HepG2 (cell line): ENCODE measurements at regions not wholly inside any gene's neighbourhood (a gene's known extent, or its start where the extent isn't known, plus 50 kb on each side); places are given as distances from the start of the nearest gene placed in this dataset.

Source experiments
- ATAC-seq: fragments of 200-7000 bp; cut with Tn5 transposase; 3 replicates; pipeline ENCODE4 v1.9.1; 2020; ENCODE audit warnings: mild to moderate bottlenecking, moderate library complexity
- BruUV-seq: library from RNA; stranded (reverse); fragments of 400-500 nt; replicated peaks from 2 replicates; lab custom pipeline; 2021; lab: Mats Ljungman, UMichigan
- CTCF ChIA-PET: fragments of 300-600 bp; formaldehyde crosslinking; extraction: SDS; loops from one replicate; lab custom pipeline; 2021; ENCODE audit warnings: low total read pairs, inconsistent platforms, low intra/inter-chr PET ratio; lab: Yijun Ruan, JAX
- POLR2A ChIA-PET: fragments of 350-600 bp; sonication (Branson Sonifier 250); formaldehyde crosslinking; loops from one replicate; lab custom pipeline; 2020; ENCODE audit warnings: antibody characterized with exemption, inconsistent platforms; lab: Yijun Ruan, JAX
- DNase-seq: peaks from one replicate; pipeline ENCODE4 v3.0.0-alpha.2; 2015; ENCODE audit warnings: low spot score
- FAIRE-seq: peaks from 3 replicates; lab custom pipeline; 2011; peaks lifted over from hg19 to GRCh38; lab: Jason Lieb, UNC
- H2AFZ ChIP-seq: one replicate; pipeline ENCODE4 v1.6.1; 2011; ENCODE audit warnings: low read length, inconsistent platforms
- H3K27ac ChIP-seq: fragments of 300-600 bp; 3 replicates; pipeline ENCODE4 v1.8.0; 2011; ENCODE audit warnings: mixed run types, mild to moderate bottlenecking, mixed read lengths, low read length, inconsistent platforms; ENCODE audit not compliant: insufficient read depth; ENCODE audit errors: extremely low read length
- H3K27me3 ChIP-seq, 2 experiments: fragments of 200-600 bp in 1 of 2; 2 replicates in 1 of 2; 3 replicates in 1 of 2; pipeline versions ENCODE4 v1.6.0 to v1.8.0; 2011; ENCODE audit warnings: low read length in 2 of 2, mild to moderate bottlenecking in 2 of 2, moderate library complexity in 2 of 2, inconsistent platforms in 1 of 2; ENCODE audit not compliant: insufficient read depth in 2 of 2, control insufficient read depth in 1 of 2
- H3K36me3 ChIP-seq, 2 experiments: fragments of 200-600 bp in 1 of 2; replicated peaks in 1 of 2; 2 replicates in 1 of 2; 3 replicates in 1 of 2; pipeline versions ENCODE4 v1.5.1 to v1.8.0; 2011; ENCODE audit warnings: low read length in 2 of 2, inconsistent platforms in 1 of 2; ENCODE audit not compliant: insufficient read depth in 2 of 2, control insufficient read depth in 1 of 2
- H3K4me1 ChIP-seq: 2 replicates; pipeline ENCODE4 v1.5.1; 2012; ENCODE audit warnings: low read length, inconsistent platforms; ENCODE audit not compliant: insufficient read depth
- H3K4me2 ChIP-seq: 2 replicates; pipeline ENCODE4 v1.6.0; 2011; ENCODE audit warnings: low read depth, low read length, inconsistent platforms
- H3K4me3 ChIP-seq, 3 experiments: fragments of 200-600 bp in 1 of 3; sonication (generic), shearing (Covaris generic) in 1 of 3; replicated peaks in 1 of 3; 2 replicates each; pipeline ENCODE4 v1.5.1; 2011 to 2016; ENCODE audit warnings: low read length in 3 of 3, inconsistent platforms in 2 of 3, low read depth in 2 of 3, mild to moderate bottlenecking in 2 of 3, control low read depth in 1 of 3, mixed read lengths in 1 of 3; ENCODE audit not compliant: insufficient read depth in 1 of 3
- H3K79me2 ChIP-seq: one replicate; pipeline ENCODE4 v1.6.1; 2011; ENCODE audit warnings: low read length, inconsistent platforms; ENCODE audit not compliant: insufficient read depth
- H3K9ac ChIP-seq: 2 replicates; pipeline ENCODE4 v1.6.0; 2011; ENCODE audit warnings: mild to moderate bottlenecking, low read depth, low read length, inconsistent platforms; ENCODE audit not compliant: insufficient read depth
- H3K9me3 ChIP-seq: 2 replicates; pipeline ENCODE4 v1.5.1; 2012; ENCODE audit warnings: mild to moderate bottlenecking, low read length
- H4K20me1 ChIP-seq: 2 replicates; pipeline ENCODE4 v1.6.0; 2011; ENCODE audit warnings: inconsistent platforms, mild to moderate bottlenecking, low read length, moderate library complexity; ENCODE audit not compliant: insufficient read depth
- AGO2 ChIP-seq: fragments of 200-400 bp; formaldehyde crosslinking; optimal IDR thresholded peaks from 2 replicates; pipeline ENCODE3; 2017; ENCODE audit warnings: mild to moderate bottlenecking, low read depth, low read length, moderate library complexity
- CBX1 ChIP-seq: IDR thresholded peaks from one replicate; pipeline ENCODE4 v1.6.1; 2016; ENCODE audit warnings: antibody characterized with exemption, low read depth
- GZF1 ChIP-seq: sonication (generic); formaldehyde crosslinking; IDR thresholded peaks from 2 replicates; pipeline ENCODE4 v1.5.1; 2020; ENCODE audit warnings: mild to moderate bottlenecking, missing genetic modification reagents
- IKZF1 ChIP-seq: fragments of 450-650 bp; IDR thresholded peaks from 2 replicates; pipeline ENCODE4 v1.7.1; 2016
- MBNL3 ChIP-seq: fragments of 250-450 bp; sonication (Bioruptor Pico); conservative IDR thresholded peaks from 2 replicates; pipeline ENCODE4 v1.8.0; 2022; ENCODE audit warnings: mild to moderate bottlenecking, inconsistent platforms
- REXO4 ChIP-seq: sonication (generic); formaldehyde crosslinking; IDR thresholded peaks from 2 replicates; pipeline ENCODE4 v1.8.0; 2022; ENCODE audit warnings: missing genetic modification reagents, mild to moderate bottlenecking, borderline replicate concordance
- SOX13 ChIP-seq, 3 experiments: fragments of 450-650 bp in 1 of 3; sonication (generic) in 1 of 3; formaldehyde crosslinking in 1 of 3; IDR thresholded peaks in 2 of 3; conservative IDR thresholded peaks in 1 of 3; 2 replicates each; pipeline versions ENCODE4 v1.5.0 to v1.6.1; 2016 to 2020; ENCODE audit warnings: antibody characterized with exemption in 1 of 3, mild to moderate bottlenecking in 1 of 3, missing compliant biosample characterization in 1 of 3, missing genetic modification reagents in 1 of 3, moderate library complexity in 1 of 3
- THYN1 ChIP-seq: sonication (generic); formaldehyde crosslinking; IDR thresholded peaks from 2 replicates; pipeline ENCODE4 v1.8.1; 2023; ENCODE audit warnings: low read depth, mild to moderate bottlenecking, moderate library complexity, missing genetic modification reagents, borderline replicate concordance
- ZNF260 ChIP-seq: sonication (generic); formaldehyde crosslinking; IDR thresholded peaks from 2 replicates; pipeline ENCODE4 v1.4.0; 2020; ENCODE audit warnings: missing genetic modification reagents, low read depth, mild to moderate bottlenecking, borderline replicate concordance
- ZNF30 ChIP-seq: sonication (generic); formaldehyde crosslinking; IDR thresholded peaks from 2 replicates; pipeline ENCODE4 v1.5.0; 2020; ENCODE audit warnings: mild to moderate bottlenecking, missing genetic modification reagents
- ZNF644 ChIP-seq: IDR thresholded peaks from 2 replicates; pipeline ENCODE4 v1.6.1; 2016; ENCODE audit warnings: low read depth
- ZNF788 ChIP-seq: sonication (generic); formaldehyde crosslinking; IDR thresholded peaks from 2 replicates; pipeline ENCODE4 v1.5.0; 2020; ENCODE audit warnings: mild to moderate bottlenecking, missing genetic modification reagents, borderline replicate concordance
- WGBS: methylation state at CpG from one replicate; pipeline ENCODE4 v1.1.6; 2017; ENCODE audit warnings: low lambda C conversion rate; 5-methylcytosine and 5-hydroxymethylcytosine counted together
- in situ Hi-C: cut with HindIII; loops from 2 replicates; pipeline ENCODE4 v1.10.0; 2017; ENCODE audit warnings: low pct_unique_long_range_greater_than_20kb; ENCODE audit not compliant: extremely low pct_ligation_motif_present
- intact Hi-C: fragments of 100-400 bp; cut with micrococcal nuclease; formaldehyde crosslinking; loops from one replicate; pipeline ENCODE4 v1.10.0; 2022; ENCODE audit not compliant: unreplicated experiment
- TF ChIP-seq, protein P1 (sequence below): sonication (generic); formaldehyde crosslinking; IDR thresholded peaks from 2 replicates; pipeline ENCODE4 v1.8.1; 2023; ENCODE audit warnings: missing genetic modification reagents, inconsistent platforms, borderline replicate concordance
- TF ChIP-seq, protein P2 (sequence below): sonication (generic); formaldehyde crosslinking; IDR thresholded peaks from 2 replicates; pipeline ENCODE4 v1.8.1; 2023; ENCODE audit warnings: mild to moderate bottlenecking, missing genetic modification reagents, borderline replicate concordance
- TF ChIP-seq, protein P3 (sequence below): sonication (generic); formaldehyde crosslinking; IDR thresholded peaks from 2 replicates; pipeline ENCODE4 v1.5.1; 2020; ENCODE audit warnings: mild to moderate bottlenecking, missing genetic modification reagents

DNA sequence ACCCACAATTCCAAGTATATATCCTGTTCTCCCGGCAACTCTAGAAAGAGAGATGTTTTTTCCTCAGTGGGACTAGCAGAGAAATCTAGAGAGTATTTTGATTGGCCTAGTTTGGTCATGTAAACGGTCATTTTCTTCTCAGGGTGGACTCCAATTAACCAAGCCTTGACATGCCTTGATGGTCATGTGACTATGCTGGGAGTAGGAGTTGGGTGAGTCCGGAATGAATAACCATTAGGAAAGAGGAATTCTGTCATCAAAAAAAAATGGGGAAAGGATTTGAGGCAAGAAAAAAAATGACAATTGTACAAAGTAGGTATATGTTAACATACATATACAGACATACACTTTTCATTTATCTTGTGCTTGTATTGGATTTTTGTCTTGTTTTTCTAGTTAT lies 248.2 kb upstream of the CDH20 start:
- no peak overlapping the region for H3K27ac ChIP-seq
- in situ Hi-C loops (no loop called here), intact Hi-C loops (loop anchor here (5.0 kb wide), 2 partner anchors 352 to 1363 kb away; no protein-coding TSS in a partner anchor)
- H2AFZ ChIP-seq, result no peak overlapping the region
- no peaks in the 10 kb centered on the region for H3K4me1 ChIP-seq
- no TSS peak for BruUV-seq
- H4K20me1 ChIP-seq, result no peaks in the 10 kb centered on the region
- H3K36me3 ChIP-seq, result no peaks in the 10 kb centered on the region
- TF ChIP-seq, protein P1, sequence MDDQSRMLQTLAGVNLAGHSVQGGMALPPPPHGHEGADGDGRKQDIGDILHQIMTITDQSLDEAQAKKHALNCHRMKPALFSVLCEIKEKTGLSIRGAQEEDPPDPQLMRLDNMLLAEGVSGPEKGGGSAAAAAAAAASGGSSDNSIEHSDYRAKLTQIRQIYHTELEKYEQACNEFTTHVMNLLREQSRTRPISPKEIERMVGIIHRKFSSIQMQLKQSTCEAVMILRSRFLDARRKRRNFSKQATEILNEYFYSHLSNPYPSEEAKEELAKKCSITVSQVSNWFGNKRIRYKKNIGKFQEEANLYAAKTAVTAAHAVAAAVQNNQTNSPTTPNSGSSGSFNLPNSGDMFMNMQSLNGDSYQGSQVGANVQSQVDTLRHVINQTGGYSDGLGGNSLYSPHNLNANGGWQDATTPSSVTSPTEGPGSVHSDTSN (CRISPR knock-in tag), result no peak
- TF ChIP-seq SOX13 (IDR thresholded peaks at IDR 0.05), result no peak
- TF ChIP-seq SOX13 (CRISPR knock-in tag; conservative IDR thresholded peaks at IDR 0.05 in 1 of 2, IDR thresholded peaks at IDR 0.05 in 1 of 2), result no peak
- TF ChIP-seq AGO2, result no peak
- 0% methylated on average over 3 of the region's 3 CpGs for WGBS
- no peaks in the 10 kb centered on the region for H3K27me3 ChIP-seq
- DNase-seq, result no peak
- H3K4me3 ChIP-seq, result no peak overlapping the region
- FAIRE-seq, result no peak
- H3K9ac ChIP-seq, result no peak overlapping the region
- H3K9me3 ChIP-seq, result no peaks in the 10 kb centered on the region
- H3K79me2 ChIP-seq, result no peaks in the 10 kb centered on the region
- ChIA-PET CTCF (no interaction called here), POLR2A (no interaction called here)
- ATAC-seq, result no peak
- no peak overlapping the region for H3K4me2 ChIP-seq

DNA sequence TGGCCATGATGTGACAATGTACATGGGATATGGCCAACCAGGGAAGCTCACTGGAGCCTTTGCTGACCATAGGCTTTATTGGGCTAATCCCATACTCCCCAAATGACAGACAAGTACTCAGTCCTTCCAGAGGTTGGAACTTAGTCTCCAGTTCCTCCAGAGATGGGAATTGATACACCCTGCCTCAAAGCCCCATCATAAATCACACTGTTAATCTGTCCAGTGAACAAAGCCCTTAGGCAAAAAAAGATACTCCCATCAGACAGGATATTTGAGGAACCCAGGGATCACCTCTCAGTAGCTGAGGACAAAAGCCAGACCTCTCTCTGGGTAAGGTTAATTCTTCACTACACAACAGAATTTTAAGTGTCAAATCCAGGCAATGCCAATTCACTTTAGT lies 247.5 kb upstream of the CDH20 start:
- no peaks in the 10 kb centered on the region for H3K79me2 ChIP-seq
- no peak for FAIRE-seq
- no peaks in the 10 kb centered on the region for H3K9me3 ChIP-seq
- no peak for DNase-seq
- no peak overlapping the region for H3K4me2 ChIP-seq
- in situ Hi-C loops, result no loop called here
- intact Hi-C loops, result loop anchor here (5.0 kb wide), 2 partner anchors 352 to 1363 kb away; no protein-coding TSS in a partner anchor
- H3K4me3 ChIP-seq, result no peak overlapping the region
- H2AFZ ChIP-seq, result no peak overlapping the region
- no peak overlapping the region for H3K9ac ChIP-seq
- H4K20me1 ChIP-seq, result no peaks in the 10 kb centered on the region
- H3K27ac ChIP-seq, result no peak overlapping the region
- ATAC-seq, result no peak
- H3K36me3 ChIP-seq, result no peaks in the 10 kb centered on the region
- no peaks in the 10 kb centered on the region for H3K4me1 ChIP-seq
- no TSS peak for BruUV-seq
- CTCF ChIA-PET, result no interaction called here
- no peaks in the 10 kb centered on the region for H3K27me3 ChIP-seq
- POLR2A ChIA-PET, result no interaction called here
- TF ChIP-seq ZNF30 (CRISPR knock-in tag), result no peak
- TF ChIP-seq REXO4 (CRISPR knock-in tag), result no peak
- no peak for TF ChIP-seq ZNF788
- TF ChIP-seq, protein P2, sequence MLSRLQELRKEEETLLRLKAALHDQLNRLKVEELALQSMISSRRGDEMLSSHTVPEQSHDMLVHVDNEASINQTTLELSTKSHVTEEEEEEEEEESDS (CRISPR knock-in tag), result no peak
- no peak for TF ChIP-seq THYN1 (CRISPR knock-in tag)
- no peak for TF ChIP-seq ZNF644 (CRISPR knock-in tag)
- TF ChIP-seq GZF1, result no peak
- no peak for TF ChIP-seq MBNL3 (CRISPR knock-in tag)
- TF ChIP-seq, protein P3, sequence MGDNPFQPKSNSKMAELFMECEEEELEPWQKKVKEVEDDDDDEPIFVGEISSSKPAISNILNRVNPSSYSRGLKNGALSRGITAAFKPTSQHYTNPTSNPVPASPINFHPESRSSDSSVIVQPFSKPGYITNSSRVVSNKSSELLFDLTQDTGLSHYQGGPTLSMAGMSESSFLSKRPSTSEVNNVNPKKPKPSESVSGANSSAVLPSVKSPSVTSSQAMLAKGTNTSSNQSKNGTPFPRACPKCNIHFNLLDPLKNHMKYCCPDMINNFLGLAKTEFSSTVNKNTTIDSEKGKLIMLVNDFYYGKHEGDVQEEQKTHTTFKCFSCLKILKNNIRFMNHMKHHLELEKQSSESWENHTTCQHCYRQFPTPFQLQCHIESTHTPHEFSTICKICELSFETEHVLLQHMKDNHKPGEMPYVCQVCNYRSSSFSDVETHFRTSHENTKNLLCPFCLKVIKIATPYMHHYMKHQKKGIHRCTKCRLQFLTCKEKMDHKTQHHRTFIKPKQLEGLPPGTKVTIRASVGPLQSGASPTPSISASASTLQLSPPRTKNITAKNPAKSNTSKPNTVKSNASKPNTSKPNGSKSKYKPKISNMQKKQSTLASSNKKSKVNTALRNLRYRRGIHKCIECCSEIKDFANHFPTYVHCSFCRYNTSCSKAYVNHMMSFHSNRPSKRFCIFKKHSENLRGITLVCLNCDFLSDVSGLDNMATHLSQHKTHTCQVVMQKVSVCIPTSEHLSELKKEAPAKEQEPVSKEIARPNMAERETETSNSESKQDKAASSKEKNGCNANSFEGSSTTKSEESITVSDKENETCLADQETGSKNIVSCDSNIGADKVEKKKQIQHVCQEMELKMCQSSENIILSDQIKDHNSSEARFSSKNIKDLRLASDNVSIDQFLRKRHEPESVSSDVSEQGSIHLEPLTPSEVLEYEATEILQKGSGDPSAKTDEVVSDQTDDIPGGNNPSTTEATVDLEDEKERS, result no peak
- no peak for TF ChIP-seq ZNF260 (CRISPR knock-in tag)
- no peak for TF ChIP-seq CBX1
- TF ChIP-seq IKZF1, result no peak
